AG09309 (cell line): ENCODE measurements at regions not wholly inside any gene's neighbourhood (a gene's known extent, or its start where the extent isn't known, plus 50 kb on each side); places are given as distances from the start of the nearest gene placed in this dataset.

Experiments used
- DNase-seq: peaks from one replicate; pipeline ENCODE4 v3.0.0-alpha.2; 2010; ENCODE audit warnings: low read depth
- H3K4me3 ChIP-seq: 2 replicates; pipeline ENCODE4 v1.5.1; 2011; ENCODE audit warnings: mild to moderate bottlenecking, low read depth, low read length, moderate library complexity; ENCODE audit not compliant: control insufficient read depth
- CTCF ChIP-seq: IDR thresholded peaks from 2 replicates; pipeline ENCODE4 v1.5.1; 2011; ENCODE audit warnings: mild to moderate bottlenecking, low read depth, low read length, inconsistent platforms; ENCODE audit not compliant: insufficient read depth, control insufficient read depth; ENCODE audit errors: missing control alignments

- no peak for DNase-seq
- TF ChIP-seq CTCF = no peak
Measured at GRCh38 chr2:7492719-7493118, 575.5 kb downstream of the RNF144A start.

GRCh38 chr2:7497178-7497577, 580.0 kb downstream of the RNF144A start:
- DNase-seq = no peak
- TF ChIP-seq CTCF = no peak
- no peak overlapping the region for H3K4me3 ChIP-seq

More at GRCh38 chr2:7492719-7493118, 575.5 kb downstream of the RNF144A start:
- H3K4me3 ChIP-seq = no peak overlapping the region

GRCh38 chr2:7499018-7499417, 581.8 kb downstream of the RNF144A start:
- no peak for DNase-seq
- H3K4me3 ChIP-seq = no peak overlapping the region
- TF ChIP-seq CTCF = no peak

GRCh38 chr2:7502336-7502735, 585.1 kb downstream of the RNF144A start:
- no peak overlapping the region for H3K4me3 ChIP-seq

GRCh38 chr2:7508296-7508943, 591.2 kb downstream of the RNF144A start:
- no peak for TF ChIP-seq CTCF
- DNase-seq = peak; percentile 28
- H3K4me3 ChIP-seq = no peak overlapping the region

More at GRCh38 chr2:7502336-7502735, 585.1 kb downstream of the RNF144A start:
- TF ChIP-seq CTCF = no peak
- DNase-seq = no peak

GRCh38 chr2:7510353-7510752, 593.1 kb downstream of the RNF144A start:
- H3K4me3 ChIP-seq = no peak overlapping the region
- TF ChIP-seq CTCF = no peak
- DNase-seq = no peak

- DNase-seq = no peak
- H3K4me3 ChIP-seq = no peak overlapping the region
- no peak for TF ChIP-seq CTCF
Measured at GRCh38 chr2:7513834-7514233, 596.6 kb downstream of the RNF144A start.
